Kidney (tissue), 13 donors: ENCODE measurements at regions not wholly inside any gene's neighbourhood (a gene's known extent, or its start where the extent isn't known, plus 50 kb on each side); places are given as distances from the start of the nearest gene placed in this dataset.

ENCODE experiments used
- DNase-seq, 5 donors: peaks; one replicate each; pipeline ENCODE4 v3.0.0-alpha.2; 2013 to 2020
- FAIRE-seq: peaks from 2 replicates; lab custom pipeline; 2012; peaks lifted over from hg19 to GRCh38; lab: Jason Lieb, UNC
- H3K27ac ChIP-seq, 2 donors: one replicate each; pipeline ENCODE4 v1.7.0; 2013; ENCODE audit warnings: low read depth in 2 of 2, low read length in 2 of 2, inconsistent platforms in 1 of 2
- H3K27me3 ChIP-seq: one replicate; pipeline ENCODE4 v1.7.1; 2013; ENCODE audit warnings: low read length, inconsistent platforms; ENCODE audit not compliant: control insufficient read depth, insufficient read depth
- H3K36me3 ChIP-seq, 3 donors: one replicate each; pipeline versions ENCODE4 v1.7.0 to v1.7.1; 2013; ENCODE audit warnings: low read length in 3 of 3, control low read depth in 1 of 3, inconsistent platforms in 1 of 3; ENCODE audit not compliant: insufficient read depth in 3 of 3, control insufficient read depth in 2 of 3
- H3K4me1 ChIP-seq, 3 donors: one replicate each; pipeline versions ENCODE4 v1.7.0 to v1.7.1; 2013; ENCODE audit warnings: low read length in 3 of 3, inconsistent platforms in 1 of 3, low read depth in 1 of 3; ENCODE audit not compliant: control insufficient read depth in 2 of 3, insufficient read depth in 2 of 3
- H3K4me3 ChIP-seq, 3 donors: one replicate each; pipeline versions ENCODE4 v1.7.0 to v1.8.1; 2013; ENCODE audit warnings: low read length in 3 of 3, control low read depth in 1 of 3, inconsistent platforms in 1 of 3
- H3K9ac ChIP-seq, 3 donors: one replicate each; pipeline versions ENCODE4 v1.7.0 to v1.7.1; 2013; ENCODE audit warnings: low read length in 3 of 3, control low read depth in 1 of 3, inconsistent platforms in 1 of 3
- H3K9me3 ChIP-seq, 3 donors: one replicate each; pipeline versions ENCODE4 v1.7.0 to v1.7.1; 2013; ENCODE audit warnings: low read length in 3 of 3, control low read depth in 1 of 3, inconsistent platforms in 1 of 3; ENCODE audit not compliant: control insufficient read depth in 2 of 3, insufficient read depth in 1 of 3
- intact Hi-C: fragments of 100-400 bp; cut with DNase I; formaldehyde crosslinking; loops from one replicate; pipeline ENCODE4 v1.11.1; 2022
- TF ChIP-seq, protein P1 (sequence below): IDR thresholded peaks from 3 replicates; pipeline ENCODE4 v1.5.1; 2012; ENCODE audit warnings: mild to moderate bottlenecking, moderate library complexity, borderline replicate concordance; ENCODE audit not compliant: insufficient read depth; ENCODE audit errors: extremely low read depth
- donor health status: control.
- donor health status: control.
- donor health status: control.
- donor health status: control.
- donor health status: control.
- donor health status: DM: yes; HTN: yes; CAD: no.
- donor health status: Normal renal cell carcinoma (clear cell type).

DNA sequence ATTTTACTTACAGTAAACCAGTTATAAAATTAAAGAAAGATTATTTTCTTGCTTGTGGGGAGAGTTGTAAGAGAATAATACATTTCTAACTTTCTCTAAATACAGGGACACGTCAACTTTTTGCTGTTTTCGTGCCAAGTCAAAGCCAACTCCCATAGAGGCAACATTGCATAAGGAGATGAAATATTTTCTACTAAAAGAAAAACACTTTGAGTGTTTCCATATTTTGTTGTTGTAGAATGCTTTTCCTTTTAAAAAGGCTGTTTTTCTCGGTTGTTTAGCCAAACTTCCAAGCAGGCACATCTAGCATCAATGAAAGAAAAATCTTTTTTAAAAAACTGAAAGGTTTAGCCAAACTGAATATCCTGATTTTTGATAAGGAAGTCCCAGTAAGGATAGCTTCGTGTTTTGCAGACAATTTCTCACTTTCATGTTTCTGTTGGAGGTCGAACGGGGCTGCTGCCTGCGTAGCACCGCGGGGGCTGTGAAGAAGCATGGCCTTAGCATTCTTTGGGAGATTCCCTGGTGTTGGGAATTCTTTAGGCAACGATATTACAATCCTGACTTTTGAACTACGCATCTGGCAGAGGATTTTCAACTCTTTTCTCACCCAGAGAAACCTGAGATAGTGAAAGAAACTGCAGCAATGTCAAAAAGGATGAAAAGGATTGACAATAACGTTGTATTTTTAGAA is 108.1 kb upstream of the FBXL7 start:
- peaks cover 0 to 2% (median 0%) of the 10 kb centered on the region in 3 donors for H3K9me3 ChIP-seq
- TF ChIP-seq, protein P1, sequence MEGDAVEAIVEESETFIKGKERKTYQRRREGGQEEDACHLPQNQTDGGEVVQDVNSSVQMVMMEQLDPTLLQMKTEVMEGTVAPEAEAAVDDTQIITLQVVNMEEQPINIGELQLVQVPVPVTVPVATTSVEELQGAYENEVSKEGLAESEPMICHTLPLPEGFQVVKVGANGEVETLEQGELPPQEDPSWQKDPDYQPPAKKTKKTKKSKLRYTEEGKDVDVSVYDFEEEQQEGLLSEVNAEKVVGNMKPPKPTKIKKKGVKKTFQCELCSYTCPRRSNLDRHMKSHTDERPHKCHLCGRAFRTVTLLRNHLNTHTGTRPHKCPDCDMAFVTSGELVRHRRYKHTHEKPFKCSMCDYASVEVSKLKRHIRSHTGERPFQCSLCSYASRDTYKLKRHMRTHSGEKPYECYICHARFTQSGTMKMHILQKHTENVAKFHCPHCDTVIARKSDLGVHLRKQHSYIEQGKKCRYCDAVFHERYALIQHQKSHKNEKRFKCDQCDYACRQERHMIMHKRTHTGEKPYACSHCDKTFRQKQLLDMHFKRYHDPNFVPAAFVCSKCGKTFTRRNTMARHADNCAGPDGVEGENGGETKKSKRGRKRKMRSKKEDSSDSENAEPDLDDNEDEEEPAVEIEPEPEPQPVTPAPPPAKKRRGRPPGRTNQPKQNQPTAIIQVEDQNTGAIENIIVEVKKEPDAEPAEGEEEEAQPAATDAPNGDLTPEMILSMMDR = no peak
- FAIRE-seq (no peak), DNase-seq (peak in 1 of 5 donors; percentile 6)
- H3K27ac ChIP-seq = no peak overlapping the region
- no peak overlapping the region for H3K4me3 ChIP-seq
- H3K9ac ChIP-seq = no peak overlapping the region
- intact Hi-C loops = no loop called here
- H3K4me1 ChIP-seq = no peaks in the 10 kb centered on the region
- H3K36me3 ChIP-seq = no peaks in the 10 kb centered on the region
- no peaks in the 10 kb centered on the region for H3K27me3 ChIP-seq

DNA sequence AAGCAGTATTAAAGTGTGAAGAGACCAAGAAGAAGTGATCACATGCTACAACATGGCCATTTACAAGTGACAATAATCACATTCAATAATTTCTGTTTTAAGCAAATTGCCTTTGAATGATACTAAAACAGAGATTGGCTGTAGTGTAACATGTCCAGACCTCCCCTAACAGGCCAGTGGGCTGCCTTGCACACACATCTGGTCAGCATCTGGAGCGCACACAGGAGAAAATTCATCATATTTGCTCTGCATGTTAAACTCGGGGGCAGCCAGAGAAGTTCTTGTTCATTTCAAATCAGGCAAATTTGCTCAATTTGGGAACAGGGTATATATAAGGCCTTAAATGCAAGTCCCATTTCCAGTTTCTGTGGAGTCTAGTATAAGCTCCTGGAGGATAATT is 111.1 kb upstream of the FBXL7 start:
- DNase-seq = no peak
- Histone ChIP-seq H3K36me3 (no peaks in the 10 kb centered on the region), H3K27me3 (no peaks in the 10 kb centered on the region), H3K4me3 (no peak overlapping the region), H3K9ac (no peak overlapping the region), H3K4me1 (no peaks in the 10 kb centered on the region), H3K9me3 (peaks cover 0 to 2% (median 0%) of the 10 kb centered on the region in 3 donors), H3K27ac (no peak overlapping the region)
- intact Hi-C loops = no loop called here
- TF ChIP-seq, protein P1 = no peak
- FAIRE-seq = no peak

DNA sequence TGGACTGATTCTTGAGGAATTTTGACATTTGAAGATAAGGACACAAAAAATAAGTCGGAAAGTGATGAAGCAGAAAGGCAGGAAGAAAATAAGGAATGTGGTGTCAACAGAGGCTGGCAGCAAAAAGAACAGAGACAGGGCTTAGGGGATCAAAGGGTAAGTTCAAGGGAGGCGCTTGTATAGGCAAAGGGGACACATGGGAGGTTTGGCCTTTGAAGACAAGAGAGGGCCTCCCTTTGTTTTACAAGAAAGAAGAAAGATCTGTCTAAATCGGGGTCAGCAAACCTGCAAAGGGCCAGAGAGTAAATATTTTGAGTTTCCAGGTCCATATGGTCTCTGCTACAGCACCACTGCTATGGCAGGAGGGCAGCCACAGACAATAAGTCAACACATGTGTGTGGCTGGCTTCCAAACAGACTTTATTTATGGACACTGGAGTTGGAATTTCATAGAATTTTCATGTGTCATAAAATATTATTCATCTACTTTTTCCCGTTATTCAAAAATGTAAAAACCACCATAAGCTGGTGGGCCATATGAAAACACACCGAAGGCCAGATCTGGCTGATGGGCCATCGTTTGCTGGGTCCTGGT is 112.0 kb upstream of the FBXL7 start:
- no peak overlapping the region for H3K4me3 ChIP-seq
- H3K27ac ChIP-seq = no peak overlapping the region
- no peaks in the 10 kb centered on the region for H3K4me1 ChIP-seq
- no peak for FAIRE-seq
- no peak overlapping the region for H3K9ac ChIP-seq
- no peaks in the 10 kb centered on the region for H3K36me3 ChIP-seq
- DNase-seq = no peak
- TF ChIP-seq, protein P1 = no peak
- no peaks in the 10 kb centered on the region for H3K27me3 ChIP-seq
- peaks cover 0 to 2% (median 0%) of the 10 kb centered on the region in 3 donors for H3K9me3 ChIP-seq
- intact Hi-C loops = no loop called here
